Trophoblast cell (in vitro differentiated cells and primary cell): ENCODE measurements at regions not wholly inside any gene's neighbourhood (a gene's known extent, or its start where the extent isn't known, plus 50 kb on each side); places are given as distances from the start of the nearest gene placed in this dataset.
"Not testable (repeated sequence)": the region's sequence is repeated elsewhere in the genome, so short reads cannot be mapped to it uniquely, and the experiment has no call there.

ENCODE experiments used
- DNase-seq, 2 donors: peaks; one replicate each; pipeline ENCODE4 v3.0.0-alpha.2; 2016
- H2AFZ ChIP-seq: 2 replicates; pipeline ENCODE4 v1.6.1; 2013; ENCODE audit warnings: low read length, moderate library complexity, mild to moderate bottlenecking; ENCODE audit not compliant: insufficient read depth, poor library complexity
- H2AK5ac ChIP-seq: 2 replicates; pipeline ENCODE4 v1.6.1; 2013; ENCODE audit warnings: mild to moderate bottlenecking, low read length
- H2BK120ac ChIP-seq: 2 replicates; pipeline ENCODE4 v1.6.1; 2013; ENCODE audit warnings: low read length, mild to moderate bottlenecking, moderate library complexity; ENCODE audit not compliant: insufficient read depth, poor library complexity
- H2BK12ac ChIP-seq: 2 replicates; pipeline ENCODE4 v1.6.1; 2013; ENCODE audit warnings: mild to moderate bottlenecking, low read length, moderate library complexity
- H2BK5ac ChIP-seq: 2 replicates; pipeline ENCODE4 v1.6.1; 2013; ENCODE audit warnings: low read length, low read depth, moderate library complexity, mild to moderate bottlenecking; ENCODE audit not compliant: poor library complexity
- H3K14ac ChIP-seq: 2 replicates; pipeline ENCODE4 v1.6.1; 2013; ENCODE audit warnings: mild to moderate bottlenecking, low read length
- H3K18ac ChIP-seq: 2 replicates; pipeline ENCODE4 v1.6.1; 2013; ENCODE audit warnings: mild to moderate bottlenecking, low read length
- H3K23ac ChIP-seq: 2 replicates; pipeline ENCODE4 v1.6.1; 2013; ENCODE audit warnings: low read length
- H3K27ac ChIP-seq: 2 replicates; pipeline ENCODE4 v1.5.1; 2013; ENCODE audit warnings: low read depth, mild to moderate bottlenecking, inconsistent platforms, low read length, moderate library complexity
- H3K27me3 ChIP-seq: 2 replicates; pipeline ENCODE4 v1.6.1; 2013; ENCODE audit warnings: inconsistent platforms, mild to moderate bottlenecking, low read length, moderate library complexity; ENCODE audit not compliant: insufficient read depth
- H3K36me3 ChIP-seq, 2 experiments: 1 replicate in 1 of 2; 2 replicates in 1 of 2; pipeline ENCODE4 v1.6.1; 2013; ENCODE audit warnings: low read length in 2 of 2, mild to moderate bottlenecking in 2 of 2, moderate library complexity in 1 of 2; ENCODE audit not compliant: insufficient read depth in 2 of 2, control insufficient read depth in 1 of 2
- H3K4ac ChIP-seq: 2 replicates; pipeline ENCODE4 v1.6.1; 2013; ENCODE audit warnings: low read depth, mild to moderate bottlenecking, low read length, moderate library complexity
- H3K4me1 ChIP-seq, 2 experiments: 1 replicate in 1 of 2; 2 replicates in 1 of 2; pipeline ENCODE4 v1.6.1; 2013; ENCODE audit warnings: low read length in 2 of 2, mild to moderate bottlenecking in 2 of 2, moderate library complexity in 1 of 2; ENCODE audit not compliant: insufficient read depth in 2 of 2, control insufficient read depth in 1 of 2
- H3K4me2 ChIP-seq: 2 replicates; pipeline ENCODE4 v1.6.1; 2013; ENCODE audit warnings: inconsistent platforms, mild to moderate bottlenecking, low read length, moderate library complexity
- H3K4me3 ChIP-seq: 2 replicates; pipeline ENCODE4 v1.5.1; 2013; ENCODE audit warnings: mild to moderate bottlenecking, low read depth, low read length, inconsistent platforms
- H3K79me1 ChIP-seq: one replicate; pipeline ENCODE4 v1.6.1; 2013; ENCODE audit warnings: low read length
- H3K79me2 ChIP-seq: 2 replicates; pipeline ENCODE4 v1.6.1; 2013; ENCODE audit warnings: low read length, mild to moderate bottlenecking; ENCODE audit not compliant: control insufficient read depth, insufficient read depth, poor library complexity
- H3K9ac ChIP-seq: 2 replicates; pipeline ENCODE4 v1.6.1; 2013; ENCODE audit warnings: mild to moderate bottlenecking, low read length
- H3K9me3 ChIP-seq: 2 replicates; pipeline ENCODE4 v1.6.1; 2013; ENCODE audit warnings: low read depth, mild to moderate bottlenecking, control low read depth, inconsistent platforms, low read length; ENCODE audit not compliant: insufficient read depth
- H4K12ac ChIP-seq: 2 replicates; pipeline ENCODE4 v1.6.1; 2013; ENCODE audit warnings: low read depth, mild to moderate bottlenecking, low read length, moderate library complexity
- H4K8ac ChIP-seq: 2 replicates; pipeline ENCODE4 v1.6.1; 2013; ENCODE audit warnings: low read depth, mild to moderate bottlenecking, low read length, moderate library complexity
- H4K91ac ChIP-seq: one replicate; pipeline ENCODE4 v1.6.1; 2013; ENCODE audit warnings: low read depth, mild to moderate bottlenecking, low read length, moderate library complexity
- WGBS: extraction: QIAGEN DNeasy Blood & Tissue Kit; methylation state at CpG from one replicate; pipeline ENCODE4 v1.1.7; 2013; ENCODE audit warnings: missing lambda C conversion rate; ENCODE audit not compliant: insufficient read length, insufficient coverage; ENCODE audit errors: extremely low coverage; 5-methylcytosine and 5-hydroxymethylcytosine counted together

DNA sequence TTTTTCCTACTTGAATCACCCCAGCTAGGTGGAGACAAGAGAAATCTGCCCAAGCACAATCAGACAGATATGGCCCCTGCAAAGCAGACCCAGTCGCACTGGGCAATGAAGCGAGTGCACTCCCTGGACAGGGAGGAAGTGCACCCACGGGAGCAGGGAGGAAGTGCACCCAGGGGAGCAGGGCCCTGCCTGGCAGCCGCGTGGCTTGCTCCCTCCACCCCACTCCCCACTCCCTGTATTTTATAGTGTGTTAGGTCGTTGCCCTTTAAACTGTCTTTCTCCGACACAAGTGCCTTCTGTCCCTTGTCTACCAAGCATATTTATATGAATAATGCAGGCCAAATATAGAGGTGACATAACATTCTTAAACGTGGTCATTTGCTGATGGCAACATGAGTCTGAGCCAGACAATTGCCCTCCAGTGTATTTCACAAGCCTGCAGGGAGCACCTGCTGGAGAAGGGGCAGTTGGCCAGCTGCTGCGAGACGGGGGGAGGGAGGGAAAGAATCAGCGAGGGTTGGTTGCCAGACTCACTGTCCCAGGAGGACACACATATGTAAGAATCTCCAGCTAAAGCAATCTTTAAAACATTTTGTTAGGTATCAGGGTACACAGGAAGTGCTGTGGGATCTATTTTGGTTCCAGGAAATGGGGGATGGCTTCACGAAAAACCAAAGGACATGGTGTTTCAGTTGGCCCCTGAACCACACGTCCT, 76.3 kb downstream of the ATP6V0E2 start:
- not testable (repeated sequence) for H2BK120ac ChIP-seq, H3K4me1 ChIP-seq, H3K23ac ChIP-seq, H3K36me3 ChIP-seq, H3K79me1 ChIP-seq, H3K27me3 ChIP-seq, H4K8ac ChIP-seq, H4K91ac ChIP-seq, H2AK5ac ChIP-seq, H3K4ac ChIP-seq, H3K27ac ChIP-seq, H2AFZ ChIP-seq, H2BK12ac ChIP-seq, H3K79me2 ChIP-seq, H2BK5ac ChIP-seq, H3K14ac ChIP-seq, H3K9ac ChIP-seq, H3K4me2 ChIP-seq, DNase-seq, H3K4me3 ChIP-seq, H3K9me3 ChIP-seq, H4K12ac ChIP-seq, H3K18ac ChIP-seq
- WGBS, result no CpG with 5 or more reads among the region's 13 CpGs

DNA sequence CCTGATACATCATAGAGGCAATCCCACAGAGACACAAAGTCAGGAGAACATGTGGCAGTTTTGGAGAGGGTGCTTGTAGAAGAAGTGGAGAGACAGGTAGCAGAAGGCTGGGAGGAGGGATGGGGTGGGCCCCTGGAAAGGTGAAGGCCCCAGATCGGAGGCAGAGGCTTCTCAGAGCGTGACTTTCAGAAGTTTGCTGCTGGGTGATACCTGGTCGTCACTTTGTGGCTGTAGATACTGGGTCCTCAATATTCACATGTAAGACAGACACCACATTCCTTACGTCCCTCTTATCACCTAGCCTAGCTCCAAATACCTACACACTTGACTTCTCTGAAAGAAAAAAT, 76.8 kb downstream of the ATP6V0E2 start:
- not testable (repeated sequence) for H3K36me3 ChIP-seq, H4K91ac ChIP-seq, DNase-seq, H3K18ac ChIP-seq, H2BK120ac ChIP-seq, H3K4ac ChIP-seq, H3K14ac ChIP-seq, H3K27ac ChIP-seq, H3K4me1 ChIP-seq, H3K79me2 ChIP-seq, H2BK5ac ChIP-seq, H3K4me2 ChIP-seq, H2AK5ac ChIP-seq, H3K9ac ChIP-seq, H2BK12ac ChIP-seq, H3K79me1 ChIP-seq, H4K8ac ChIP-seq, H3K27me3 ChIP-seq, H4K12ac ChIP-seq, H3K4me3 ChIP-seq, H2AFZ ChIP-seq, H3K9me3 ChIP-seq, H3K23ac ChIP-seq
- no CpG with 5 or more reads among the region's 4 CpGs for WGBS

DNA sequence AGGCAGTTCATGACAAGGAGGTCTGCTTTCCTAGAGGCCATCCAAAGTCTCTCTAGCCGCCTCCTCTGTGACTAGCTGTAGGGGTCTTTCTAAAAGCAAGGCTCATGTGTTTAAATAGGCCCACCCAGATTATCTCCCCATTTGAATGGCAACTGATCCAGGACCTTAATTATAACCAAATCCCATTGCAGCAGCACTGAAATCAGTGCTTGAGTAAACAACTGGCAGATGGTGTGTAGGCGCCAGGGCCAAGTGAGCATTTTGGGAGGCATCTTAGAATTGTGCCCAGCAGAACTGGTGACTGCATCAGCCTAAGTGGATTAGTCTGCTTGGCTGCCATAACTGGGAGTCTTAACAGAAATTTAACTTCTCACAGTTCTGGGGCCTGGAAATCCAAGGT, 77.8 kb downstream of the ATP6V0E2 start:
- H4K12ac ChIP-seq, H4K8ac ChIP-seq, H2BK120ac ChIP-seq, H3K4me3 ChIP-seq, H3K9ac ChIP-seq, H3K79me2 ChIP-seq, H3K4me2 ChIP-seq, H3K79me1 ChIP-seq, DNase-seq, H3K27me3 ChIP-seq, H2BK5ac ChIP-seq, H4K91ac ChIP-seq, H3K23ac ChIP-seq, H2AK5ac ChIP-seq, H2AFZ ChIP-seq, H3K18ac ChIP-seq, H2BK12ac ChIP-seq, H3K4me1 ChIP-seq, H3K9me3 ChIP-seq, H3K27ac ChIP-seq, H3K14ac ChIP-seq, H3K4ac ChIP-seq, H3K36me3 ChIP-seq: not testable (repeated sequence)
- WGBS, result no CpG with 5 or more reads among the region's 2 CpGs

DNA sequence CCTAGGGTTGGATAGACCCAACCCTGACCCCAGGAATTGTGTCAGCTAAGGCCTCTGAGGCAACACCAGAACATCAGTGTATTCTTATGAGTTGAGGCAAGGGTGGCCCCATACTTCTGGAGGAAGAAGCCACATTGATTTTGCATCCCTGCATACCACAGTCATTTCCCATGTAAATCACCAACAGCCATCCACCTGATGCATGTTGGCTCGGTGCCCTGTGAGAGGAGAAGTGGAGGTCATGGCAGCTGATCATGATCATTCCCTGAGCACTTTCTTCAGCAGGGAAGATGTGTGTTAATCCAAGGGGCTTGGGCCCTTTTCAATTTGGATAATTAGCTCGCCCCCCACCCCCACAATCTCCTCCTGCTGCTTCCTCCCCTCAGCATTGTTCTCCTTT, 85.1 kb downstream of the ATP6V0E2 start:
- not testable (repeated sequence) for H3K9ac ChIP-seq, H3K14ac ChIP-seq, H2BK5ac ChIP-seq, H3K4me1 ChIP-seq, H3K36me3 ChIP-seq, H3K27me3 ChIP-seq, H3K27ac ChIP-seq, H2AFZ ChIP-seq, H3K9me3 ChIP-seq, H4K12ac ChIP-seq, H4K91ac ChIP-seq, H4K8ac ChIP-seq, H3K79me1 ChIP-seq, H3K18ac ChIP-seq, H3K4me2 ChIP-seq, DNase-seq, H2BK120ac ChIP-seq, H3K4ac ChIP-seq, H2BK12ac ChIP-seq, H3K23ac ChIP-seq, H3K79me2 ChIP-seq, H2AK5ac ChIP-seq, H3K4me3 ChIP-seq
- no CpG with 5 or more reads among the region's 2 CpGs for WGBS
